ENCODE measurements at regions not wholly inside any gene's neighbourhood (a gene's known extent, or its start where the extent isn't known, plus 50 kb on each side); places are given as distances from the start of the nearest gene placed in this dataset.

GRCh38 chr11:87392665-87393064, 354.9 kb downstream of the TMEM135 start:
- in situ Hi-C loops (cut with HindIII; ENCODE audit: low pct_unique_long_range_greater_than_20kb, low sequenced_read_pairs) = no loop called here
- no peak for DNase-seq (ENCODE audit: low read depth)

GRCh38 chr11:87391496-87391895, 353.8 kb downstream of the TMEM135 start:
- DNase-seq (ENCODE audit: low read depth) = no peak
- in situ Hi-C loops (cut with HindIII; ENCODE audit: low pct_unique_long_range_greater_than_20kb, low sequenced_read_pairs) = no loop called here

GRCh38 chr11:87384078-87384729, 346.5 kb downstream of the TMEM135 start:
- in situ Hi-C loops (cut with HindIII; ENCODE audit: low pct_unique_long_range_greater_than_20kb, low sequenced_read_pairs) = no loop called here
- DNase-seq (ENCODE audit: low read depth) = no peak

- in situ Hi-C loops (cut with HindIII; ENCODE audit: low pct_unique_long_range_greater_than_20kb, low sequenced_read_pairs) = no loop called here
- DNase-seq (ENCODE audit: low read depth) = no peak
Measured at GRCh38 chr11:87374038-87374807, 336.5 kb downstream of the TMEM135 start.

Measured in Caki2 (cell line).